Peyer's patch (tissue), 4 donors: ENCODE measurements at regions not wholly inside any gene's neighbourhood (a gene's known extent, or its start where the extent isn't known, plus 50 kb on each side); places are given as distances from the start of the nearest gene placed in this dataset.

Source experiments
- POLR2A ChIP-seq, 2 donors: fragments of 450-650 bp; IDR thresholded peaks; one replicate each; pipeline ENCODE4 v1.5.1; 2017; ENCODE audit warnings: antibody characterized with exemption in 2 of 2, mild to moderate bottlenecking in 2 of 2, moderate library complexity in 2 of 2
- TF ChIP-seq, protein P1 (sequence below), 6 experiments: fragments of 450-650 bp in 4 of 6; fragments of 200-600 bp in 2 of 6; sonication (generic) in 1 of 6; IDR thresholded peaks; one replicate each; pipeline ENCODE4 v1.5.1; 2017 to 2019; ENCODE audit warnings: antibody characterized with exemption in 6 of 6, mild to moderate bottlenecking in 3 of 6, moderate library complexity in 1 of 6

DNA sequence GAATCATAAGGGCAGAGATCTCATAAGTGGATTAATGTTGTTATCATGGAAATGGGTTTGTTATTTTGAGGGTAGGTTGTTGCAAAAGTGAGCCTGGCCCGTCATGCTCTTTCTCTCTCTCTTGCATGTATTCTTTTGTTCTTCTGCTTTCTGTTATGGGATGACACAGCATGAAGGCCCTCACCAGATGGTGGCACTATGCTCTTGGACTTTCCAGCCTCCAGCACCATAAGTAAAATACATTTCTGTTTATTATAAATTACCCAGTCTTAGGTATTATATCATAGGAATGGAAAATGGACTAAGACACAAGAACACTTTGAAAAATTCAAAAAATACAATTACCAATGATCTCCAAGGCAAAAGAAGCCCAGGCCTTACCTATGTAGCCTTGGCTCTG, 676.1 kb downstream of the PTPRU start:
- TF ChIP-seq, protein P1, sequence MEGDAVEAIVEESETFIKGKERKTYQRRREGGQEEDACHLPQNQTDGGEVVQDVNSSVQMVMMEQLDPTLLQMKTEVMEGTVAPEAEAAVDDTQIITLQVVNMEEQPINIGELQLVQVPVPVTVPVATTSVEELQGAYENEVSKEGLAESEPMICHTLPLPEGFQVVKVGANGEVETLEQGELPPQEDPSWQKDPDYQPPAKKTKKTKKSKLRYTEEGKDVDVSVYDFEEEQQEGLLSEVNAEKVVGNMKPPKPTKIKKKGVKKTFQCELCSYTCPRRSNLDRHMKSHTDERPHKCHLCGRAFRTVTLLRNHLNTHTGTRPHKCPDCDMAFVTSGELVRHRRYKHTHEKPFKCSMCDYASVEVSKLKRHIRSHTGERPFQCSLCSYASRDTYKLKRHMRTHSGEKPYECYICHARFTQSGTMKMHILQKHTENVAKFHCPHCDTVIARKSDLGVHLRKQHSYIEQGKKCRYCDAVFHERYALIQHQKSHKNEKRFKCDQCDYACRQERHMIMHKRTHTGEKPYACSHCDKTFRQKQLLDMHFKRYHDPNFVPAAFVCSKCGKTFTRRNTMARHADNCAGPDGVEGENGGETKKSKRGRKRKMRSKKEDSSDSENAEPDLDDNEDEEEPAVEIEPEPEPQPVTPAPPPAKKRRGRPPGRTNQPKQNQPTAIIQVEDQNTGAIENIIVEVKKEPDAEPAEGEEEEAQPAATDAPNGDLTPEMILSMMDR (IDR thresholded peaks at IDR 0.05): peak in 3 of 6 experiments; percentile 45 to 52 (median 51)
- no peak for TF ChIP-seq POLR2A (IDR thresholded peaks at IDR 0.05)
